Kidney (tissue), 13 donors: ENCODE measurements at regions not wholly inside any gene's neighbourhood (a gene's known extent, or its start where the extent isn't known, plus 50 kb on each side); places are given as distances from the start of the nearest gene placed in this dataset.

Source experiments
- DNase-seq, 5 donors: peaks; one replicate each; pipeline ENCODE4 v3.0.0-alpha.2; 2013 to 2020
- FAIRE-seq: peaks from 2 replicates; lab custom pipeline; 2012; peaks lifted over from hg19 to GRCh38; lab: Jason Lieb, UNC
- H3K27ac ChIP-seq, 2 donors: one replicate each; pipeline ENCODE4 v1.7.0; 2013; ENCODE audit warnings: low read depth in 2 of 2, low read length in 2 of 2, inconsistent platforms in 1 of 2
- H3K27me3 ChIP-seq: one replicate; pipeline ENCODE4 v1.7.1; 2013; ENCODE audit warnings: low read length, inconsistent platforms; ENCODE audit not compliant: control insufficient read depth, insufficient read depth
- H3K36me3 ChIP-seq, 3 donors: one replicate each; pipeline versions ENCODE4 v1.7.0 to v1.7.1; 2013; ENCODE audit warnings: low read length in 3 of 3, control low read depth in 1 of 3, inconsistent platforms in 1 of 3; ENCODE audit not compliant: insufficient read depth in 3 of 3, control insufficient read depth in 2 of 3
- H3K4me1 ChIP-seq, 3 donors: one replicate each; pipeline versions ENCODE4 v1.7.0 to v1.7.1; 2013; ENCODE audit warnings: low read length in 3 of 3, inconsistent platforms in 1 of 3, low read depth in 1 of 3; ENCODE audit not compliant: control insufficient read depth in 2 of 3, insufficient read depth in 2 of 3
- H3K4me3 ChIP-seq, 3 donors: one replicate each; pipeline versions ENCODE4 v1.7.0 to v1.8.1; 2013; ENCODE audit warnings: low read length in 3 of 3, control low read depth in 1 of 3, inconsistent platforms in 1 of 3
- H3K9ac ChIP-seq, 3 donors: one replicate each; pipeline versions ENCODE4 v1.7.0 to v1.7.1; 2013; ENCODE audit warnings: low read length in 3 of 3, control low read depth in 1 of 3, inconsistent platforms in 1 of 3
- H3K9me3 ChIP-seq, 3 donors: one replicate each; pipeline versions ENCODE4 v1.7.0 to v1.7.1; 2013; ENCODE audit warnings: low read length in 3 of 3, control low read depth in 1 of 3, inconsistent platforms in 1 of 3; ENCODE audit not compliant: control insufficient read depth in 2 of 3, insufficient read depth in 1 of 3
- CTCF ChIP-seq: IDR thresholded peaks from 3 replicates; pipeline ENCODE4 v1.5.1; 2012; ENCODE audit warnings: mild to moderate bottlenecking, moderate library complexity, borderline replicate concordance; ENCODE audit not compliant: insufficient read depth; ENCODE audit errors: extremely low read depth
- intact Hi-C: fragments of 100-400 bp; cut with DNase I; formaldehyde crosslinking; loops from one replicate; pipeline ENCODE4 v1.11.1; 2022
- donor health status: control.
- donor health status: control.
- donor health status: control.
- donor health status: control.
- donor health status: control.
- donor health status: DM: yes; HTN: yes; CAD: no.
- donor health status: Normal renal cell carcinoma (clear cell type).

GRCh38 chr3:94246171-94246570 lies 183.3 kb downstream of the NSUN3 start:
- intact Hi-C loops: no loop called here
- Histone ChIP-seq H3K4me3 (no peak overlapping the region), H3K9ac (no peak overlapping the region), H3K9me3 (no peaks in the 10 kb centered on the region), H3K27ac (no peak overlapping the region), H3K27me3 (no peaks in the 10 kb centered on the region), H3K36me3 (no peaks in the 10 kb centered on the region), H3K4me1 (no peaks in the 10 kb centered on the region)
- FAIRE-seq (no peak), DNase-seq (peak in 1 of 5 donors; percentile 31)
- TF ChIP-seq CTCF: no peak

DNA sequence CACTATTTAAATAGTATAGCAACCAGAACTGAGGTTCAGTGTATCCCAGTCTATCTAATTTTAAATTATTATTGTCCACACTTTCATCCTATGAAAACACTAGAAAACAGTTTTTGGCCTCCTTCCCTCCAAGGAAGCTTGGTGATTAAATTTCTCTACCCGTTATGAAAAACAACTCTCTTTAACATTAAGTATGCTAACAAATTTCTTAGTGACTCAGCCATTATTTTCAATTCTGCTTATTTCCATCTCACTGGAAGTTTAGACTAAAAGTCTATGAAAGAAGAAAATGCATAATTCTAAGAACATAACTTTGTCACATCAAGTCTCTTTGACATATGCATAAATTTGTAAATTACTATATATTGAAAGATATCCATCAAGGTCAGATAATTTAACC lies 185.2 kb downstream of the NSUN3 start:
- no peaks in the 10 kb centered on the region for H3K27me3 ChIP-seq
- no peaks in the 10 kb centered on the region for H3K9me3 ChIP-seq
- H3K27ac ChIP-seq: no peak overlapping the region
- TF ChIP-seq CTCF: no peak
- FAIRE-seq (no peak), DNase-seq (no peak)
- no peak overlapping the region for H3K4me3 ChIP-seq
- intact Hi-C loops: no loop called here
- H3K9ac ChIP-seq: no peak overlapping the region
- no peaks in the 10 kb centered on the region for H3K4me1 ChIP-seq
- no peaks in the 10 kb centered on the region for H3K36me3 ChIP-seq

DNA sequence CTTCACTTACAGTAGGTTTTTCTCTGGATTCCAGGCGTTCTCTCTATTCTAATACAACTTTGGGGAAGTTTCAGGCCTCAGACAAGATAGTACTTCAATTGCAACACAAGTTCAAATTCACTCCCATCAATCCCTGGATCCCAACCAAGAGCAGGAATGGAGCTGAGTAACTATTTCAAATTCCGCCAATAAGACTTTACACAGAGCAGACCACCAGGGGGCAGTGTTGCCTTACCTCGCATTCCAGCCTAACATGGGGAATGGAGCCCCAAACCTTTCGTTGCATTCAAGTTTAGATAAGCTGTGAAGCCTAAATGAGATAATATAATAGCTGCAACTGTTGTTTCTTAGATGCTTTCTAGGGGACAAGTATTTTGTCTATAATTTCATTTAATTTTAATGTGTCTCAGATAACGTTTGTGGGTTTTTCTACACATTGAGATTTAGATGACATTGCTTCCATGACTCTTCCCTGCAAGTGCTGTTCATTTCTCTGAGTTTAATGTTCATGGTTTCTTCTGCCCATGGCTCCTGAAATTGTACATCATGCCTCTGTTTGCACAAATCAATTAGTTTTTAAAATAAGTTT lies 186.7 kb downstream of the NSUN3 start:
- DNase-seq: peak; percentile 55 to 78 (median 64)
- no peak for FAIRE-seq
- peak; percentile 82 for TF ChIP-seq CTCF
- no peaks in the 10 kb centered on the region for H3K4me1 ChIP-seq
- intact Hi-C loops: no loop called here
- H3K27me3 ChIP-seq: no peaks in the 10 kb centered on the region
- H3K9me3 ChIP-seq: no peaks in the 10 kb centered on the region
- H3K4me3 ChIP-seq: no peak overlapping the region
- no peak overlapping the region for H3K9ac ChIP-seq
- H3K27ac ChIP-seq: no peak overlapping the region
- H3K36me3 ChIP-seq: no peaks in the 10 kb centered on the region

DNA sequence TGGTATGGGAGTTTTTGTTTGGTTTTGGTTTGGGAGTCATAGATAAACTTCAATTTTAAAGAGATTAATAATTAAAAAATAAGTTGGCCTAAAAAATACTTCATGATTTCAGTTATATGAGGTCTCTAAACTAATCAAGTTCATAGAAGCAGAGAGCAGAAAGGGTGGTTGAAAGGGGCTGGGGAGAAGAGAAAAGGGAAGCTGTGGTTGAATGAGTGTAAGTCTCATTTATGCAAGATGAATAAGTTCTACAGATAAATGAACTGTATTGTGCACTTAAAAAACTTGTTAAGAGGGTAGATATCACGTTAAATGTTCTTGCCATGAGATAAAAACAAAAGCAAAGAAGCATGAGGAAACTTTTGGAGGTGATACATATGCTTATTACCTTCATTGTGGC lies 188.7 kb downstream of the NSUN3 start:
- H3K4me3 ChIP-seq: no peak overlapping the region
- H3K4me1 ChIP-seq: no peaks in the 10 kb centered on the region
- DNase-seq: no peak
- FAIRE-seq: no peak
- no peaks in the 10 kb centered on the region for H3K27me3 ChIP-seq
- TF ChIP-seq CTCF: no peak
- intact Hi-C loops: no loop called here
- no peak overlapping the region for H3K9ac ChIP-seq
- no peak overlapping the region for H3K27ac ChIP-seq
- H3K9me3 ChIP-seq: no peaks in the 10 kb centered on the region
- no peaks in the 10 kb centered on the region for H3K36me3 ChIP-seq
